ENCODE measurements at regions not wholly inside any gene's neighbourhood (a gene's known extent, or its start where the extent isn't known, plus 50 kb on each side); places are given as distances from the start of the nearest gene placed in this dataset.

- no peak for TF ChIP-seq CTCF (conservative IDR thresholded peaks at IDR 0.05; ENCODE audit: low read depth, low read length)
- Histone ChIP-seq H4K20me1 (ENCODE audit: insufficient read depth) (no peaks in the 10 kb centered on the region), H3K79me2 (ENCODE audit: insufficient read depth, low read depth) (no peaks in the 10 kb centered on the region), H3K4me2 (no peak overlapping the region), H3K4me1 (ENCODE audit: low read depth, poor library complexity, severe bottlenecking) (no peaks in the 10 kb centered on the region), H3K9ac (no peak overlapping the region), H3K27ac (no peak overlapping the region), H2AFZ (ENCODE audit: low read depth) (no peak overlapping the region), H3K4me3 (IDR thresholded peaks at IDR 0.05; ENCODE audit: insufficient read depth, low read depth, low read length) (no peak overlapping the region), H3K27me3 (ENCODE audit: insufficient read depth, low read depth) (no peaks in the 10 kb centered on the region), H3K36me3 (ENCODE audit: insufficient read depth) (no peaks in the 10 kb centered on the region)
Measured at GRCh38 chr17:52930581-52930980, 772.1 kb upstream of the CA10 start.

- no peaks in the 10 kb centered on the region for H3K4me1 ChIP-seq (ENCODE audit: low read depth, poor library complexity, severe bottlenecking)
- H3K36me3 ChIP-seq (ENCODE audit: insufficient read depth): no peaks in the 10 kb centered on the region
- no peak overlapping the region for H2AFZ ChIP-seq (ENCODE audit: low read depth)
- no peak overlapping the region for H3K4me3 ChIP-seq (IDR thresholded peaks at IDR 0.05; ENCODE audit: insufficient read depth, low read depth, low read length)
- no peak for TF ChIP-seq CTCF (conservative IDR thresholded peaks at IDR 0.05; ENCODE audit: low read depth, low read length)
- H3K79me2 ChIP-seq (ENCODE audit: insufficient read depth, low read depth): no peaks in the 10 kb centered on the region
- H3K4me2 ChIP-seq: no peak overlapping the region
- H3K9ac ChIP-seq: no peak overlapping the region
- H4K20me1 ChIP-seq (ENCODE audit: insufficient read depth): no peaks in the 10 kb centered on the region
- no peaks in the 10 kb centered on the region for H3K27me3 ChIP-seq (ENCODE audit: insufficient read depth, low read depth)
- no peak overlapping the region for H3K27ac ChIP-seq
Measured at GRCh38 chr17:52930145-52930544, 771.6 kb upstream of the CA10 start.

GRCh38 chr17:52923658-52924057 is 765.1 kb upstream of the CA10 start:
- H3K27me3 ChIP-seq (ENCODE audit: insufficient read depth, low read depth): no peaks in the 10 kb centered on the region
- no peak overlapping the region for H3K4me2 ChIP-seq
- H3K4me1 ChIP-seq (ENCODE audit: low read depth, poor library complexity, severe bottlenecking): no peaks in the 10 kb centered on the region
- H2AFZ ChIP-seq (ENCODE audit: low read depth): no peak overlapping the region
- no peak overlapping the region for H3K4me3 ChIP-seq (IDR thresholded peaks at IDR 0.05; ENCODE audit: insufficient read depth, low read depth, low read length)
- no peaks in the 10 kb centered on the region for H3K36me3 ChIP-seq (ENCODE audit: insufficient read depth)
- H3K9ac ChIP-seq: no peak overlapping the region
- no peaks in the 10 kb centered on the region for H4K20me1 ChIP-seq (ENCODE audit: insufficient read depth)
- no peak for TF ChIP-seq CTCF (conservative IDR thresholded peaks at IDR 0.05; ENCODE audit: low read depth, low read length)
- no peaks in the 10 kb centered on the region for H3K79me2 ChIP-seq (ENCODE audit: insufficient read depth, low read depth)
- H3K27ac ChIP-seq: no peak overlapping the region

GRCh38 chr17:52899235-52899634 is 740.7 kb upstream of the CA10 start:
- no peak overlapping the region for H3K9ac ChIP-seq
- H3K4me3 ChIP-seq (IDR thresholded peaks at IDR 0.05; ENCODE audit: insufficient read depth, low read depth, low read length): no peak overlapping the region
- no peaks in the 10 kb centered on the region for H3K27me3 ChIP-seq (ENCODE audit: insufficient read depth, low read depth)
- no peaks in the 10 kb centered on the region for H3K4me1 ChIP-seq (ENCODE audit: low read depth, poor library complexity, severe bottlenecking)
- H4K20me1 ChIP-seq (ENCODE audit: insufficient read depth): no peaks in the 10 kb centered on the region
- no peaks in the 10 kb centered on the region for H3K36me3 ChIP-seq (ENCODE audit: insufficient read depth)
- no peak overlapping the region for H3K4me2 ChIP-seq
- H2AFZ ChIP-seq (ENCODE audit: low read depth): no peak overlapping the region
- no peak overlapping the region for H3K27ac ChIP-seq
- no peaks in the 10 kb centered on the region for H3K79me2 ChIP-seq (ENCODE audit: insufficient read depth, low read depth)
- no peak for TF ChIP-seq CTCF (conservative IDR thresholded peaks at IDR 0.05; ENCODE audit: low read depth, low read length)

DNA sequence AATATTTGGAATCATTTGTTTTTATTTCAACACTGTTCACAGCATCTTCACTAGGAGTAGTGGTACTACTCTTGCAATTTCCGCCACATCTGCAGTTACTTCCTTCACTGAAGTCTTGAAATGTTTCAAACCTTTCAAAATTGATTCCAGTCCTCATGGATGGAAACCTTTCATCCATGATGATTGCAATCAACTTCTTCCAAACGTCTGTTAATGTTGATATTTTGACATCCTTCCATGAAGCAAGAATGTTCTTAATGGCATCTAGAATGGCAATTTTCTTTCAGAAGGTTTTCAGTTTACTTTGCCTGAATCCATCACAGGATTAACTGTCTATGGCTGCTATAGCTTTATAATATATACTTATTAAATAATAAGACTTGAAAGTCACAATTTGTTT is 736.8 kb upstream of the CA10 start:
- no peaks in the 10 kb centered on the region for H4K20me1 ChIP-seq (ENCODE audit: insufficient read depth)
- H3K27ac ChIP-seq: no peak overlapping the region
- TF ChIP-seq CTCF (conservative IDR thresholded peaks at IDR 0.05; ENCODE audit: low read depth, low read length): no peak
- no peak overlapping the region for H3K9ac ChIP-seq
- no peak overlapping the region for H2AFZ ChIP-seq (ENCODE audit: low read depth)
- H3K4me3 ChIP-seq (IDR thresholded peaks at IDR 0.05; ENCODE audit: insufficient read depth, low read depth, low read length): no peak overlapping the region
- H3K27me3 ChIP-seq (ENCODE audit: insufficient read depth, low read depth): no peaks in the 10 kb centered on the region
- H3K4me1 ChIP-seq (ENCODE audit: low read depth, poor library complexity, severe bottlenecking): no peaks in the 10 kb centered on the region
- no peak overlapping the region for H3K4me2 ChIP-seq
- H3K79me2 ChIP-seq (ENCODE audit: insufficient read depth, low read depth): no peaks in the 10 kb centered on the region
- H3K36me3 ChIP-seq (ENCODE audit: insufficient read depth): no peaks in the 10 kb centered on the region
